Epidermal melanocyte (primary cell): ENCODE measurements at regions not wholly inside any gene's neighbourhood (a gene's known extent, or its start where the extent isn't known, plus 50 kb on each side); places are given as distances from the start of the nearest gene placed in this dataset.

ENCODE experiments used
- DNase-seq: peaks from one replicate; pipeline ENCODE4 v3.0.0; 2011; ENCODE audit warnings: low spot score; ENCODE audit not compliant: insufficient read length

DNA sequence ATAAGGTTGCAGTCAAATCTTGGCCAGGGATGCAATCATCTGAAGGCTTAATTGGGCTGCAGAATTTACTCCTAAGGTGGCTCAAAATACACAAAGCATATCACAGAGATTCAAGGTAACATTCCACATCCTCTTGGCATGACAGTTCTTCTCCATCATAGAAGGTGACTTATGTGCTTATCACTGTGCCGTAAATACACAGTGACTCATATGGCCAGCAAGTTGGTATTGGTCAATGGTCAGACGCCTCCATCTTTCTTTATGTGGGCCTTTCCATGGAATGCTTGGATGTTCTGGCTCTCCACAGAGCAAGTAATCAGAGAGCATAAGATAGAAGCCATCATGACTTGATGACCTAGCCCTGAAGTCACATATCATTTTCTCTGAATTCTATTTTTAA, 168.8 kb upstream of the ST8SIA2 start:
- no peak for DNase-seq

GRCh38 chr15:92226020-92226612, 167.6 kb upstream of the ST8SIA2 start:
- peak; percentile 24 for DNase-seq

DNA sequence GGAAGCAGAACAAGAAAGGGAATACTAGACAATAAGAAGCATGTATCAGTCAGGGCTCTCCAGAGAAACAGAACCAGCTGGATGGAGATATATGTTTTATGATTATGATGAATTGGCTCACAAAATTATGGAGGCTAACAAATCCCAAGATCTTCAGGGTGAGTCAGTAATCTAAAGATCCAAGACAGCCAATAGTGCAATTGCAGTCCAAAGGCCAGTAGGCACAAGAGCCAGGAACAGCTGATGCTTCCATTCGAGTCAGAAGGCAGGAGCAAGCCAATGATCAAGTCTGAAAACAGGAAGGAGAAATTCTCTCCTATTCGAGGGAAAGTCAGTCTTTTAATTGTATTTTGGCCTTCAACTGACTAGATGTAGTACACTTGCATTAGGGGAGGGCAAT, 164.9 kb upstream of the ST8SIA2 start:
- no peak for DNase-seq

GRCh38 chr15:92231461-92231860, 162.2 kb upstream of the ST8SIA2 start:
- no peak for DNase-seq

GRCh38 chr15:92232317-92232716, 161.4 kb upstream of the ST8SIA2 start:
- DNase-seq: no peak

DNA sequence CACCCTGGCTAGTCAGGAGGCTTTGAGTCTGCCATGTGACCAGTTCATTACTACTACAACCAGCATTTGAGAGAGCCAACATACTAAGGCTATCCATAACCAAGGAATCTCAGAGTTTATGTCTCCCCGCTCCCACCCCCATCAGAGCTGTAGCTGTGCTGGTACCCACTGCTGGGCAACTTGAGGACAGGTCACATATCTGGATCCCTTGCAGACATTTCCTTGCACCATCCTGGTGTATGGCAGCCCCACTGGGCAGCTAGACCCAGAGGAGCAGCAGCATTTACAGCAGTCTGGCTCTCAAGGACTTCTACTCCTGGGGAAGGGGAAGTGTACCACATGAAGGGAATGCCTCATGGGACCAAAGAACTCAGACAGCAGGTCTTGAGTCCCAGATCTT, 160.8 kb upstream of the ST8SIA2 start:
- no peak for DNase-seq

- DNase-seq: no peak
Observed at GRCh38 chr15:92243227-92243626, 150.5 kb upstream of the ST8SIA2 start.

- DNase-seq: no peak
Observed at GRCh38 chr15:92244703-92245102, 149.0 kb upstream of the ST8SIA2 start.

GRCh38 chr15:92247649-92248242, 145.9 kb upstream of the ST8SIA2 start:
- no peak for DNase-seq

- no peak for DNase-seq
Observed at GRCh38 chr15:92266796-92267685, 126.6 kb upstream of the ST8SIA2 start.

- no peak for DNase-seq
Observed at GRCh38 chr15:92268900-92269299, 124.8 kb upstream of the ST8SIA2 start.

DNA sequence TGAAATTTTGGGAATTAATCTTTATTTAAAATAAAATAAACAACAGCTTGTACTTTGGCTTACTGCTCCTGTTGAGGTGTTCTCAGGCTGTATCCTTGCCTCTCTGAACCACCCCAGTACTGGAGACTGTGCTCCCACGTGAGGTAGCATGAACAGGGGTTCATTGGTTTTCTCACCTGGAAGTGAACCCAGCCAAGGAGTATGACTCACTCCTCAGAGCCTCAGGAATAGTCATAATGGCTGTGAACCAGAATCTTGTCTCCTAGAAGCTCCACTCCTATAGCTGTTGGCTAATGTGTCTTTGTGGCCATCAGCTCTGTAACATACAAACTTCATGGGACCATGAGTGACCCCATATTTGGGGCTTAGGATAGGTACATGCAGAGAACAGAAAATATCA, 122.5 kb upstream of the ST8SIA2 start:
- no peak for DNase-seq

DNA sequence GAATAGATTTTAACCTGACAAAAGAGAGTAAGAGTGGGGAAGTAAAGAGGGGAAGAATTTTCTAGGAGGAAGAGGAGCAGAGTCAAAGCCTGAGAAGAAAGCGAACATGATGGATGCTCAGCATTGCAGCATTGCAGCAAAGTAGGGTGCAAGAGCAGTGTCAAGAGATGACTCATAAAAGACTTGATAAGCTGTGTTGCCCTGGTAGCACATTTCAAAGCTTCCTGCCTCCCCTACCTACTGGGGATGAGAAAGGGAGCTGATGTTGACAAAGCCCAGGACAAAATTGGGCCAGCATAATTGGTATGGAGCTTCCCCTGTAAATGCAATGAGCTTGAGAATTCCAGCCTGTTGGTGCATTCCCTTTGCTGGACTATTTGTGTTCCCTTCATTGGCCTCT, 121.6 kb upstream of the ST8SIA2 start:
- DNase-seq: no peak

- no peak for DNase-seq
Observed at GRCh38 chr15:92273286-92273685, 120.4 kb upstream of the ST8SIA2 start.

DNA sequence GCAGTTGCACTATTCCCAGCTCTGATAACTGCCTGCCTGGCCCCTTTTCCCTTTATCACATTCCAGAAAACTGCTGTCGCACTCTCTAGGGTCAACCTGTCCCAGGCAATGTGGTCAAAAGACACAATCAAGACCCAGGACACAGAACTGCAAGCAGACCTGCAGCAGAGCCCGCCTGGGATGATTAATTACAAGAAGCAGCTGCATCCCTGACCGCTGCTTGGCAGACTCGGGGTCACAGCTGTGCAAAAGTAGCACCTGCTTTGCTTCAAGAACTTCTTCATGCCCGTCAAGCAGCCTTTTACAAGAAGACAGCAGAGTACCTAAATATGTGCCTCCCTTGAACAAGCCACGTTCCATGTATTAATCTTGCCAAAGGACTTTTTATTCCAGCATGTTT, 120.0 kb upstream of the ST8SIA2 start:
- no peak for DNase-seq

DNA sequence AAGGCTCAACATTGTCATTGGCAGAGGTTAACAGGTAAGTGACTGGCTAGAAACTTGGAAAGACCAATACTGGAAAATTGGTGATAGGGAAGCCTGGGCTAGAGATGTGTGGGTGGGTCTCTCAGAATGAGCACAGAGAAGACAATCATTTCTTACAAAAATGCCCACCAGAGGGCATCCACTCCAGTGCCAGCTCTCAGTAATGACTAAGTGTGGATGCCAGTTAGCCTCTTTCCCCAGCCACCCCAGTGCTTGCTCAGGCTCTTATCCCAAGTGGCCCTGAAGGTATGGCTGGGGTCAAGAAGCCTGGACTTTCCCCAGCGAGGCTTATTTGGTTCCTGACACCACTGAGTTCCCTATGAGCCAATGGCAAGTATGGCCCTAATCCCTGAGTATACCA, 115.9 kb upstream of the ST8SIA2 start:
- DNase-seq: no peak

- DNase-seq: no peak
Observed at GRCh38 chr15:92283813-92284212, 109.9 kb upstream of the ST8SIA2 start.

GRCh38 chr15:92288755-92289154, 104.9 kb upstream of the ST8SIA2 start:
- DNase-seq: no peak

DNA sequence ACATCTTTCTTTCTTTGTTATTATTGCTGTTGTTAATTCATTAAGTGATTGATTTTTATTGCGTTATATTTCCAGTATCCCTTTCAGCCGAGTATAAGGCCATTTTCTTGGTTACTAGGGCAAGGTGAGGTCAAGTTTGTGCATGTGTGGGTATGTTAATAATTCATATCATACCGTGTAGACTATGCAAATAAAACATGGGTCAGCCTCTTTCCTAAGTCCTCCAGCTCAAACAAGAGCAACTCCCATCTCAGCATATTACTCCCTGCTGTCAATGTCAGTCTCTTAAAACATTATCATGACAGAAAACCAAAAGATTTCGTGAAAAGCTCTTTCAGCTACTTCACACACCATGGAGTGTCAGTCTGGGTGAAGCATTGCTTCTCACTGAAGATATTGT, 103.9 kb upstream of the ST8SIA2 start:
- DNase-seq: no peak

GRCh38 chr15:92290359-92290992, 103.2 kb upstream of the ST8SIA2 start:
- DNase-seq: no peak

- no peak for DNase-seq
Observed at GRCh38 chr15:92291900-92292299, 101.8 kb upstream of the ST8SIA2 start.

- no peak for DNase-seq
Observed at GRCh38 chr15:92294759-92295158, 98.9 kb upstream of the ST8SIA2 start.
